Adrenal gland (tissue), 5 donors: ENCODE measurements at regions not wholly inside any gene's neighbourhood (a gene's known extent, or its start where the extent isn't known, plus 50 kb on each side); places are given as distances from the start of the nearest gene placed in this dataset.

Experiments used
- CTCF ChIP-seq, 6 experiments: fragments of 450-650 bp in 4 of 6; fragments of 200-600 bp in 2 of 6; sonication (generic) in 1 of 6; IDR thresholded peaks; 1 replicate in 5 of 6; 2 replicates in 1 of 6; pipeline versions ENCODE4 v1.5.1 to v1.8.0; 2016 to 2021; ENCODE audit warnings: antibody characterized with exemption in 6 of 6, mild to moderate bottlenecking in 2 of 6, moderate library complexity in 1 of 6
- POLR2A ChIP-seq, 2 donors: fragments of 450-650 bp; IDR thresholded peaks; one replicate each; pipeline ENCODE4 v1.6.1; 2017; ENCODE audit warnings: antibody characterized with exemption in 2 of 2, mild to moderate bottlenecking in 2 of 2, moderate library complexity in 1 of 2
- donor health status: DM: no; HTN: no; CAD: no.

DNA sequence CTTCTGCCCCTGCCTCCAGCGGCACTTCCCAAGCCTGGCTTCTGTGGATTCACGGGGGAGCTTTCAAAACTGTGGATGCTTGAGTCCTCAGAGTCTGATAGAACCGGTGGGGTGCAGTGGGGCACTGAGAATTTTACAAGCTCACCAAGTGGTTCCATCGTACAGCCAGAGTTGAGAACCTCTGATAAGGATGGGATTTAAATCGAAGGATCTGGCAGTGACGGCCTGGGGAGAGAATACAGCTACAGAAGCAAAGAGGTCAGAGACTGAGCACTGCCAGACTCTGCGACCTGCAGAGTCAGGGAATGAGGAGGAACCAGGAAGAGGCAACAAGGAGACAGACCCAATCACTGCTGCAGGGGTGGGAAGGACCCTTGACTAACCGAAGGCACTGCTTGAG lies 124.6 kb upstream of the BOD1 start:
- TF ChIP-seq CTCF (IDR thresholded peaks at IDR 0.05) (no peak), POLR2A (IDR thresholded peaks at IDR 0.05) (no peak)
